22Rv1 (cell line): ENCODE measurements at regions not wholly inside any gene's neighbourhood (a gene's known extent, or its start where the extent isn't known, plus 50 kb on each side); places are given as distances from the start of the nearest gene placed in this dataset.

Experiments
- ZFX ChIP-seq: fragments of 450-650 bp; IDR thresholded peaks from 2 replicates; pipeline ENCODE4 v1.6.1; 2017; ENCODE audit warnings: antibody characterized with exemption, borderline replicate concordance
- TF ChIP-seq, protein P1 (sequence below): fragments of 450-650 bp; IDR thresholded peaks from 2 replicates; pipeline ENCODE4 v1.5.1; 2017; ENCODE audit warnings: mild to moderate bottlenecking

DNA sequence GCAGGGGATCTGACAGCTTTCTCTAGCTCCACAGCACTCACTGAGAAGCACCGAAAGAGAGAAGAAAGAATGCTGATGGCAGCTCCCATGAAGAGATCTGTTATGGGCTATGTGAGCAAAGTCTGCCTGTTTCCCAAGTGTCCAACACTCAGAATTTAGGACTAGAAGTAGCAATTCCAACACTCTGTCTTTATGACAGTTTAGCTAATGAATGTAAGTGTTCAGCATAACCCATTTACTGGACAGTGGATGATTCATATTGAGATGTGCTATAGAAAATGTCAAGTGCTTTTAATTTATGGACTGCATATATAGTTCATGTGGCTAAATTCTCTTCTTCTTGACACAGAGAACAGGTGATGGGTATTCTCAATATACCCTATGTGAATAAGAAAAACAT is 683.1 kb upstream of the ZNF608 start:
- TF ChIP-seq, protein P1, sequence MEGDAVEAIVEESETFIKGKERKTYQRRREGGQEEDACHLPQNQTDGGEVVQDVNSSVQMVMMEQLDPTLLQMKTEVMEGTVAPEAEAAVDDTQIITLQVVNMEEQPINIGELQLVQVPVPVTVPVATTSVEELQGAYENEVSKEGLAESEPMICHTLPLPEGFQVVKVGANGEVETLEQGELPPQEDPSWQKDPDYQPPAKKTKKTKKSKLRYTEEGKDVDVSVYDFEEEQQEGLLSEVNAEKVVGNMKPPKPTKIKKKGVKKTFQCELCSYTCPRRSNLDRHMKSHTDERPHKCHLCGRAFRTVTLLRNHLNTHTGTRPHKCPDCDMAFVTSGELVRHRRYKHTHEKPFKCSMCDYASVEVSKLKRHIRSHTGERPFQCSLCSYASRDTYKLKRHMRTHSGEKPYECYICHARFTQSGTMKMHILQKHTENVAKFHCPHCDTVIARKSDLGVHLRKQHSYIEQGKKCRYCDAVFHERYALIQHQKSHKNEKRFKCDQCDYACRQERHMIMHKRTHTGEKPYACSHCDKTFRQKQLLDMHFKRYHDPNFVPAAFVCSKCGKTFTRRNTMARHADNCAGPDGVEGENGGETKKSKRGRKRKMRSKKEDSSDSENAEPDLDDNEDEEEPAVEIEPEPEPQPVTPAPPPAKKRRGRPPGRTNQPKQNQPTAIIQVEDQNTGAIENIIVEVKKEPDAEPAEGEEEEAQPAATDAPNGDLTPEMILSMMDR = no peak
- TF ChIP-seq ZFX = no peak
